GM19468 (cell line): ENCODE measurements at regions not wholly inside any gene's neighbourhood (a gene's known extent, or its start where the extent isn't known, plus 50 kb on each side); places are given as distances from the start of the nearest gene placed in this dataset.
A peak's percentile ranks its signal among the peaks of the same experiment; 100 is the strongest.
"Not testable (repeated sequence)": the region's sequence is repeated elsewhere in the genome, so short reads cannot be mapped to it uniquely, and the experiment has no call there.

Experiments used
- ATAC-seq: cut with Tn5 transposase; IDR thresholded peaks from one replicate; pipeline ENCODE4 v1.9.1; 2021; ENCODE audit warnings: mild to moderate bottlenecking, moderate library complexity, moderate number of reproducible peaks; ENCODE audit not compliant: unreplicated experiment; ENCODE audit errors: extremely low read depth

DNA sequence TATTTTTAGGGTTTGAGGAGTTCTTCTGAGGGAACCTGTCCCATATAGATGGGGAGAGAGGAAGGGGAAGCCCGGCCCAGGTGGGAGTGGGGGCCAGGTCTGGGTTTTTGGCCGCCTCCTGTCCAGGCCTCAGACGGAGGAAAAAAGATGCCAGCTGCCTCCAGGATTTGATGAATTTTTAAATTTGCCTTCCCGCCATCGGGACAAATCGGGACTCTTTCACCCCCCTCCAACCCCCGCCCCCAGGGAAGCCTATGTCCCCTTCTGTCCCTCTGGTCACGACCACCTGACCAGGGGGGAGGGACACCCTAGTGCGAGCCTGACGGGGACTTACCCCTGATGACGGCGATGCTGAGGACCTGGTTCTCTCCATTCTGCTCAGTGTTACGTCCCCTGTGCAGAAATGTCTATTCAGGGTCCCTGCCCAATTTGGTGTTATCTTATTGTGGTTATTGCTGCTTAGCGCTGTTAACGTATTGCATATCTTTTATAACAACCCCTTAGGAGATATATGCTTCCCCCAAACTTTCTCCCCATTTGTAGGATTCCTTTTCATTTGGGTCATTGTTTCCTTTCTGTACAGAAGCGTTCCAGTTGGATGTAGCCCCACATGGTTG lies 115.9 kb upstream of the GRK3 start:
- ATAC-seq = no peak

DNA sequence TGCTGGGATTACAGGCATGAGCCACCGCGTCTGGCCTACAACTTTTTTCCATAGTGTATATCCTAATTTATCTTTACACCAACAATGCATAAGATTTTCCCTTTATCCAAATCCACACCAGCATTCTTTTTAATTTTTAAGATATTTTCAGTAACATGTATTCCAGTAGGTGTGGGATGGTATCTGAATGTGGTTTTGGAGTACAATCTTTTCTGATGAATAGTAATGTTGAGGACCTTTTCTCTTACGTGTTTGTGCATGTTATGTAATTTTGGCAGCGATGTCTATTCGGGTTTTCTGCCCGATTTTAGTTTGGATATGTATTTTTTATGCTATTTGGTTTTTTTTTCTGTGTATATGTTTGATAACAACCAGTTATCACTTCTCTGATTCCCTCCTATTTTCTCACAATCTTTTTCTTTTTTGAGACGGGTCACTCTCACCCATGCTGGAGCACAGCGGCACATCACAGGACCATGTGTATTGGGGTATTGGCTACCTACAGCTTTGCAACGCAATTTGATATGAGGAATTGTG lies 114.6 kb upstream of the GRK3 start:
- no peak for ATAC-seq

DNA sequence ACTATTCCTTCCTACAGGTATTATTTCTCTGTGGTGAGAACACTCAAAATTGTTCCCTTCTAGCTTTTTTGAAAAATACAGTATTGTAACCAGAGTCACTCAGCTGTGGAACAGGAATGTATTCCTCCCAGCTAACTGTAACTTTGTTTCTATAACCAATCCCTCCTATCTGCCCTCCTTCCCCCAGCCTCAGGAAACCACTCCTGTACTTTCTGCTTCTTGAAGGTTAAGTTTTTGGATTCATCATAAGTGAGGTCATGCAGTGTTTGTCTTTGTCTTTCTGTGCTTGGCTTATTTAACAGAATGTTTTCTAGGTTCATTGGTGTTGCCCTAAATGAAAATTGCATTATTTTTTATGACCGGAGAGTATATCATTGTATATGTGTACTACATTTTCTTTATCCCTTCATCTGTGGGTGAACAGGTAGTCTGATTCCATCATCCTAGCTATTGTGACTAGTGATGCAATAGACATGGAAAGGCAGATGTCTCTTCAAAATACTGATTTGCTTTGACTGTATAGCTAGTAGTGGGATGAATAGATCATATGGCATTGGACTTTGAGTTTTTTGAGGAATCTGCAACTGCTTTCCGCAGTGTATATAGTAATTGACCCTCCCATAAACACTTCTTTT lies 112.9 kb upstream of the GRK3 start:
- ATAC-seq = no peak

DNA sequence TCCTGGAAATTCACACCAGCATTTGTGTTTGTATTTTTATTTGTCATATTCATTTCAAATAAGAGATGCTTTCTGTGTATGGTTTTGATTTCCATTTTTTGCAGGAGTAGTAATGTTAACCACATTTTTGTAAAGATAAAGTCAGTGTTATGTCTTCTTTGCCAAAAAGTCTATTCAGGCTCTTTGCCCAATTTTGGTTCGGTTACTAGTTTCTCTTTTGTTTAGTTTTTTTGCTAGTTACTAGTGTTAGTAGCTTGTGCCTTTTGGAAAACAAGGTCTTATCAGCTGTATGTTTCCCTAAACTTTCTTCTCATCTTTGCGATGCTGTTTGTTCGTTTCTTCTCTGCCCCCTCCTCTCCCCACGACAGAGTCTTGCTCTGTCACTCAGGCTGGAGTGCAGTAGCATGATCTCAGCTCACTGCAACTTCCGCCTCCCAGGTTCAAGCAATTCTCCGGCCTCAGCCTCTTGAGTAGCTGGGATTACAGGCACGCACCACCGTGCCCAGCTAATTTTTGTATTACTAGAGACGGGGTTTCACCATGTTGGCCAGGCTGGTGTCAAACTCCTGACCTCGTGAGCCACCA lies 112.3 kb upstream of the GRK3 start:
- ATAC-seq = no peak

DNA sequence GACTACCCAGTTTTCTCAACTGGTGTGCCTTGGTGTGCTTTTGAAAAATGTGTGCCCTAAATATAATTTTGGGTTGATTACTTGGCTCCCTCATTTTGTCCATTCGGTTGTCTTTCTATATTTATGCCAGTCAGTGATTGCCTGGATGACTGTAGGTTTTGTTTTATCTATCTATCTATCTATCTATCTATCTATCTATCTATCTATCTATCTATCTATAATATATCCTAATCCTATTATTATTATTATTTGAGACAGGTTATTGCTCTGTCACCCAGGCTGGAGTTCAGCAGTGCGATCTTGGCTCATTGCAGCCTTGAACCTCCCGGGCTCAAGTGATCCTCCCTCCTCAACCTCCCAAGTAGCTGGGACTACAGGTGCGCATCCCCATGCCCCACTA lies 111.4 kb upstream of the GRK3 start:
- no peak for ATAC-seq

DNA sequence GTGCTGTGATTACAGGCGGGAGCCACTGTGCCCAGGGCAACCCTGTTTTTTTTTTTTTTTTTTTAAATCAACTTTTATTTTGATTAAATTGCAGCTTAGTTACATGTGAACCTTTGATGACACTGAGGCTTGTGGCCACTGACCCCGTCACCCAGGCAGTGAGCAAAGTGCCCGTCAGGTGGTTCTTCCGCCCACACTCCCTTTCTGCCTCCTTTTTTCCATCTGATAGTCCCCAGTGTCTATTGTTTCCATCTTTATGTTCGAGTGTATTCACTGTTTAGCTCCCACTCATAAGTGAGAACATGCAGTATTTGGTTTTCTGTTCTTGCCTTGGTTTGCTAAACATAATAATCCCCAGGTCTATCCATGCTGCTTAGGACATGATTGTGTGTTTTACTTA lies 110.9 kb upstream of the GRK3 start:
- no peak for ATAC-seq

DNA sequence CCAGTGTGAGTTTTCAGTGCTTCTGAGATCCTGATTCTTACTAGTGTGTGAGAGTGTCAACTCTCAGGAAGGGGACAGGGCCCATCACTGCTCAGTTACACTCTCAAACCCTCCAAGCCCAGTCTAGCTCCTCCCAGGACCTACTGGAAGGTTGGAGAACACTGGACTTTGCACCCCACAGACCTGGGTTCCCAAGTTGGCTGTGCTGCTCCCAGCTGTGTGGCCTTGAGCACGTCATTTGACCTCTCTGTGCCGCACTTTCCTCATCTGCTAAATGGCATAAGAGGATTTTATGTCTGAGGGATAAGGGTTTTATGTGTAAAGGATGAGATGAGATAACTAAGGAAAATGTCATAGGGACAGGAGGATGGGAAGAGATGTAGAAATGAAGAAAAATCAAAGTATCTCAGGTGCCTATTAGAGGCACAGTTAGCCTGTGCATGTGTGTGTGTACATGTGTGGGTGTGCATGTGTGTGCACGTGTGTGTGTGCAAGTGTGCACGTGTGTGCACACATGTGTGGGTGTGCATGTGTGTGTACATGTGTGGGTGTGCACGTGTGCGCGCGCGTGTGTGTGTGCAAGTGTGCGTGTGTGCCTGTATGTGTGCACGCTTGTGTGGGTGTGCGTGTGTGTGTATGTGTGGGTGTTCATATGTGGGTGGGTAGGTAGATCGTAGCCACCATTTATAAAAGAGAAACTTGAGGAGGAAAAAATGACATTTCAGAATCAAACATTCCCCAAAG lies 108.0 kb upstream of the GRK3 start:
- not testable (repeated sequence) for ATAC-seq

DNA sequence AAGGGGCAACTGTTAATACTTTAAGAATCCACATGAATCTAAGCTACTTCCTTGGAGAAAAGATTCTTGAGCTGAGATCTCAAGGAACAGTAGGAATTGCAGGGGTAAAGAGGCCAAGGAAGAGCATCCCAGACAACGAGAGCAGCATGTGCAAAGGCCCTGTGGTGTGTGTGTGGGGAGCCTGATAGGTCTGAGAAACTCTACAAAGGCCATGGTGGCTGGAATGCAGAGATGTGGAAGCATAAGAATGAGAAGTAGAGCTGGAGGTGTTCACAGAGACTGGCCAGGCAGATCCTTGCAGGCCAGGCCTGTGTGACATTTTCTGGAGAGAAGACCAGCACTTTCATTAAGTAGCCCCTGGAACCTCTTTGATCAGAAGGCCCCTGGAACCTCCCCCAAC lies 105.8 kb upstream of the GRK3 start:
- not testable (repeated sequence) for ATAC-seq

DNA sequence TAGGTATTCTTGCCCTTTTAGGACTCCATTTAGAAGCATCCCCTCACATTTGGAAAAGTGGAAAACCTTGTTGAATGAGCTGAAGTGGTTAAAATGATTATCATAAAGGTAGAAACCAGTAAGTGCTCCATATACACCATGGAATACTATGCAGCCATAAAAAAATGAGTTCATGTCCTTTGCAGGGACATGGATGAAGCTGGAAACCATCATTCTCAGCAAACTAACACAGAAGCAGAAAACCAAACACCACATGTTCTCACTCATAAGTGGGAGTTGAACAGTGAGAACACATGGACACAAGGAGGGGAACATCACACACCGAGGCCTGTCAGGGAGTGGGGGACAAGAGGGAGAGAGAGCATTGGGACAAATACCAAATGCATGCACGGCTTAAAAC lies 103.8 kb upstream of the GRK3 start:
- not testable (repeated sequence) for ATAC-seq

DNA sequence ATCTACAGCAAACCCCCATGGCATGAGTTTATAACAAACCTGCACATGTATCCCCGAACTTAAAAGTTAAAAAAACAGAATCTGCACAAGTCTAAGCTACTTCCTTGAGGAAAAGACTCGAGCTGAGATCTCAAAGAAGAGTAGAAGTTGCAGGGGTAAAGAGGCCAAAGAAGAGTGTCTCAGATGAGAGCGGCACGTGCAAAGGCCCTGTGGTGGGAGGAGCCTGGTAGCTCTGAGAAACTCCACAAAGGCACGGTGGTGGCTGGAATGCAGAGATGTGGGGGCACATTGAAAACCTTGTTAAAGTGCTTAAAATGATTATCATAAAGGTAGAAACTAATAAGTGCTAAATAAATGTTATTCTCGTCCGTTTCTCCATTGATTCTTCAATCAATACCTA lies 103.2 kb upstream of the GRK3 start:
- no peak for ATAC-seq

DNA sequence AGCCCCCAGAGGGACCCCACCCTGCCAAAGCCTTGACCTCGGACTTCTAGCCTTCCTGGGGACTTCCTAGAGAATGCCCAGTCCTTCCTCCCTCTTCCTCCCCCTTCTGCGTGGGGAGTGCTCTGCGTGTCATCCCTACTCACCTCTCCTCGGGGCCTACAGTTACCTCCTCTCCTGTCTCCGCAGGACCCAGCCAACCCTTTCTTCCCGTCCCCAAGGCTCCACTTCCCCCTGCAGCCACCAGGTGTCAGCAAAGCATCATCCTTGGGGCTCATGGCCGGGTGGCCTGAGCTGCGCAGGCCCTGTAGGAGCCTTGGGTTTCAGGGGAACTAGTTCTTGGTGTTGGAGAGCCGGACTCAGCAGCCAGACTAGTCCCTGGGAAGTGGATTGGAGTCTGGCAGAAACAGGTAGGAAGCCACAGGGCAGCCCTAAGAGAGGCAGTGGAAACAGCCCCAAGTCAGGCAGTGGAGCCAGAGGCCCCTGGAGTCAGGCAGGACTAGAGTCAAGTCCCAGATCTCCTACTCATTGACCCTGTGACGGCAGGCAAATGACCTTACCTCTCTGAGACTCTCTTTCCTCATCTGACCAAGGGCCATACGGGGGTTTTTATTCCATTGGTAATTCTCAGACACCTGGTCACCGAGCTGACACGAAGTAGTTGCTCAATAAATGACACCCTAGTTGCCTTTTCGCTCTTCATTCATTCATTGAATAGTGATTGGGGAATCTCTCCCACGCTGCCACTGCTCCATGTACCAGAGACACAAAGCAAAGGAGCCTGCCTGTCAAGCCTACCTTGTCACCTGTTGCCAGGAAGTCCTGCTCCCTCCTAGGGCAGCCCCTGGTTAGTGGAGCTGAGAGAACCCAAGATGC lies 101.8 kb upstream of the GRK3 start:
- ATAC-seq = peak; percentile 26

DNA sequence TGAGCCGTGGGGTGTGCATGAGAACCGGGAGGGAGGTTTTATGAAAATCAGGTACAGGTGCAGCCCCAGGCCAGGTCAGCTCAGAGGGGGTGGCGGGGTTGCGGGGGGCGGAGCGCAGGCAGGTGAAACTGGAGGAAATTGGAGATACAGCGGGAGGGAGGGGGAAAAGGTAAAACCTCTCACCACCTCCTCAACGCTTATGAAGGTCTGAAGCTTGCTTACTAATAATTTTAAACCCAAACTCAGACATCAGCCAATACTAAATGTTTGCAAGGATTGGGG lies 101.2 kb upstream of the GRK3 start:
- ATAC-seq = not testable (repeated sequence)

DNA sequence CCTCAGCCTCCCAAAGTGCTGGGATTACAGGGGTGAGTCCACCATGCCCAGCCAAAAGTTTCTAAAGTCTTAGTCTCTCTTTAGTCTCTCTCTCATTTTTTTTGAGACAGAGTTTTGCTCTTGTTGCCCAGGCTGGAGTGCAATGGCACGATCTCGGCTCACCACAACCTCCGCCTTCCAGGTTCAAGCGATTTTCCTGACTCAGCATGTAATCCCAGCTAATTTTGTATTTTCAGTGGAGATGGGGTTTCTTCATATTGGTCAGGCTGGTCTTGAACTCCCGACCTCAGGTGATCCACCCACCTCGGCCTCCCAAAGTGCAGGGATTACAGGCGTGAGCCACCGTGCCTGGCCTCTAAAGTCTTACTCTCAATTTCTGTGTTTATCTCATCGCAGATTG lies 100.1 kb upstream of the GRK3 start:
- ATAC-seq = not testable (repeated sequence)

DNA sequence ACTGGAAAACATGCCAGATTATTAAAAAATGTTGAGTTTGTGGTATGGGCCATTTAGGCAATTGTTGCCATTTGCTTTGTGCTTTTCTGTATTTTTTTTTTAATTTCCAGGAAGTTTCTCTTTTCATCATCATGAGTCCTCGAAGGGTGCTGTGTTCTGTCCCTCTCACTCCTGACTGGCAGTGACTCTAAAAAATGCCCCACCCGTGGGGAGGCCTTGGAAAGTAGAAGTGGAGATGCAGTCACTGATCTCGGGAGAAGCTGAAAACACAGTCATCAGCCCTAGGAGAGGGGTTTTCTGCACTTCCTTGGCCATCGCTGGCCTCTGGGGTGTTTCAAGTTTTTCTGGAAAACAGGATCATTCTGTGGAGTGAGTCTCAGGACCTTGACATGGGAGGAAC lies 98.5 kb upstream of the GRK3 start:
- no peak for ATAC-seq

DNA sequence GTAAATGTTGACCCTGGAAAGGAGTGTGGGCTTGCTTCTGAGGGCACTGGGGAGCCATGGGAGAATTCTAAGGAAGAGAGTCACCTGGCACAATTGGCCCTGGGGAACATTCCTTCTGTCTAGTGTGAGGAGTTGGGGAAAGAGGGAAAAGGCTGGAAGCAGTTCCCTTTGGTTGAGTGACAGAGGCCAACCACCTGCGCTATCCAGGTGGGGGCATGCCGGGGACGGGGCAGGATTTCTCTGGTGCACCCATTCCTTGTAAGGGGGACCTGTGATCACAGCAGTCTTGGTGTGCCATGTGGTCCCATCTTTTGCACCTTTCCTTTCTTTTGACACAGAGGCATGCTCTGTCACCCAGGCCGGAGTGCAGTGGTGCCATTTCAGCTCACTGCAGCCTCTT lies 92.1 kb upstream of the GRK3 start:
- no peak for ATAC-seq

DNA sequence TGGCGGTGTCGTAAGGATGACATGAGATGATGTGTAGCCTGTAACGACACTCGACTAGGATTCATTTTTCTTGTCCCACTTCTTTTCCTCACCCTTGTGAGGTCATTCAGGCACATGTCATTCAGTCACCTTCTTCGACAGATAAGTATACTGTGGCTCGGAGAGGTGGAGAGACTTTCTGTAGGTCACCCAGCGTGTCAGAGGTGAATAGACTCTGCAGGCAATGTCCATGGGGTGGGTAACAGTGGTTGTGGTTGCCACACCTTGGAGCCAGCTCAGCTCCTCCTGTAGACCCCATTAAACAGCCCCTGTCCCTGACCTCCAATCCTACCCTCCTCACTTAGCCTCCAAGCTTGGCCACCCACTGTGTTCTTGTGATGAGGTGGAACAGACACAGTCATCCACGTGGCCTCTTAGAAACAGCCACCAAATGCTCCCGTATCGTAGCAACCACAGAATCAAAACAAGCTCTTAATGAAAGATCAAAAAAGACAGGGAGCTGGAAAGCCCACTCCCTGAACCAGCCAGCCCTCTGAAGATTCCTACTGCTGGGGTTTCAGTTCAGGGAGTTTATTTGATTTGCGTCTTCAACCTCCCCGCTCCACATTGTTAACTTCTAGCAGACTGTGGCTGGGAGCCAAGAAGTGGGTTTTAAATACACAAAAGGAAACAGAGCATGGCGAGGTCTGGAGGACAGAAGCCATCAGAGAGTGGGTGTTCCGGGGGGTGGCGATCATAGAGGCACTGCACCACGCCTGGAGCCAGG lies 89.0 kb upstream of the GRK3 start:
- no peak for ATAC-seq

DNA sequence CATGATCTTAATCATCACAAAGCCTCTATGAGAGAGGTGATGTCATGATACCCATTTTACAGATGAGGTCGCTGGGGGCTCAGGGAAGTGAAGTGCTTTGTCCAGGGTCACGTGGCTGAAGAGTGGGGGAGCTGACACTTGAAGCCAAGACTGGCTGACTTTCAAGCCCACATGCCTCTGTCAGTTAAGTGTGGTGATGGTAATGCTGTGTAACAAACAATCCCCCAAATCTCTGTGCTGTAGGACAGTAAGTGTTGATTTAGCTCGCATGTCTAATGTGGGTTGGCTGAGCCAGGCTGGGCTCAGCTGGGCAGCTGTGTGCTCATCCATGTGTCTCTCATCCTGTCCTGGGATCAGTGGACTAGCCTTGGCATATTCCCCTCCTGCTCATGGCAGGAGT lies 87.1 kb upstream of the GRK3 start:
- no peak for ATAC-seq

DNA sequence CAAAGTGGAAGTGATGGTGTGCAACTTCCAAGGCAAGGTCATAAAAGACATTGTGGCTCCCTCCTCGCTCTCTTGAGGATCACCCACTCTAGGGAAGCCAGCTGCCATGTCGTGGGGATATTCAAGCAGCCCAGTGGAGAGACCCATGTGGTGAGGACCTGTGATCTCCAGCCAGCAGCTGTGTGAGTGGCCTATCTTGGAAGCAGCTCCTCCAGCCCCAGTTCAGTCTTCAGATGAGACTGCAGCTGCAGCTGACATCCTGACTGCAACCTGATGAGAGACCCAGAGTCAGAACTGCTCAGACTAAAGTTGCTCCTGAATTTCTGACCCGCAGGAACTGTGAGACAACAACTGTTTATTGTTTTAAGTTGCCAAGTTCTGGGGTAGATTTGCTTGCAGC lies 86.4 kb upstream of the GRK3 start:
- no peak for ATAC-seq

DNA sequence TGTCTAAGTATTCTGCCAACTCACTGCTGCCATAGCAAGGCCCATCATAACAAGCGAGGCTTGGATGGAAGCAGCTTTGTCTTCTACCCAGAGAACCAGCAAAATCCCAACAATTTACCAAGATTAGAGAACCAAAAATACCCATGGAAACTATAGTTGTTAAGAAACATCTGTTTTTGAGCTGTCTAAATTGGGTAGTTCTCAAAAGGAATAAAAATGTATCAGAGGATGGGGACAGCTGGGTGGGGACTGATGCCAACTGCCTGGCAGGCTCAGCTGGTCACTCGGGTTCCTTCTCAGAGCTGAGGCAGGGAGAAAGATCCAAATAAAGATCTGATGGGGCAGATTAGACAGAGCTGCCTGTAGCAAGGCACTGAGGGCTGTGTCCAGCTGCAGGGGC lies 85.9 kb upstream of the GRK3 start:
- ATAC-seq = no peak

DNA sequence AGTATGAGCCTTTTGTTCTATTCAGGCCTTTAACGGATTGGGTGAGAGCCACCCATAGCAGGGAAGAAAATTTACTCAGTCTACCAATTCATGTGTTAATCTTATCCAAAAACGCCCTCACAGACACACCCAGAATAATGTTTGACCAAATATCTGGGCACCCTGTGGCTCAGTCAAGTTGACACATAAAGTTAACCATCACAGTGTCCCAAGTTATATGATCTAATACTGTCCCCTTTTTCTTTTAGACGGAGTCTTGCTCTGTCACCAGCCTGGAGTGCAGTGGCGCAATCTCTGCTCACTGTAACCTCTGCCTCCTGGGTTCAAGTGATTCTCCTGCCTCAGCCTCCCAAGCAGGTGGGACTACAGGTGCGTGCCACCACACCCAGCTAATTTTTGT lies 83.6 kb upstream of the GRK3 start:
- ATAC-seq = not testable (repeated sequence)
